ENCODE measurements at regions not wholly inside any gene's neighbourhood (a gene's known extent, or its start where the extent isn't known, plus 50 kb on each side); places are given as distances from the start of the nearest gene placed in this dataset.

DNA sequence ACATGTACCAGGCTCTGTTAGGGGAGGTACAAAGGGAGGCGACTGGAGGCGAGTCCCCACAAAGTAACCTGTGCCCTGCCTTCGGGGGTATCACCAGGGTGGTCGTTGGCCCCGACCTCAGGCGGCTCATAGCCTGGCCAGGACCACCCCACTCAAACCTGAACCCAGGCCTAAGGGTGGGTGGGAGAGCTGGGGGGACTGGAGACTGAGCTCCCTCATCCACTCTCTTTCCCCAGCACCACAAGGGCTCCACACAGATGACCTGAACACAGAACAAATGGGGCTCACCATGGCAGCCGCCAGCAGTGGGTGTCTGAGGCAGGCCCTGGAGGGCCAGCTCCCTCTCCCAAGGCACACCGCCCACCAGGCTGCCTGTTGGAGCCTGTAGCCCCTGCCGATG lies 120.6 kb upstream of the TNRC6C start:
- H3K27me3 Mint-ChIP-seq, result peaks cover 20% of the 10 kb centered on the region
- H3K27ac Mint-ChIP-seq, result no peak overlapping the region
- no peaks in the 10 kb centered on the region for H3K36me3 Mint-ChIP-seq

DNA sequence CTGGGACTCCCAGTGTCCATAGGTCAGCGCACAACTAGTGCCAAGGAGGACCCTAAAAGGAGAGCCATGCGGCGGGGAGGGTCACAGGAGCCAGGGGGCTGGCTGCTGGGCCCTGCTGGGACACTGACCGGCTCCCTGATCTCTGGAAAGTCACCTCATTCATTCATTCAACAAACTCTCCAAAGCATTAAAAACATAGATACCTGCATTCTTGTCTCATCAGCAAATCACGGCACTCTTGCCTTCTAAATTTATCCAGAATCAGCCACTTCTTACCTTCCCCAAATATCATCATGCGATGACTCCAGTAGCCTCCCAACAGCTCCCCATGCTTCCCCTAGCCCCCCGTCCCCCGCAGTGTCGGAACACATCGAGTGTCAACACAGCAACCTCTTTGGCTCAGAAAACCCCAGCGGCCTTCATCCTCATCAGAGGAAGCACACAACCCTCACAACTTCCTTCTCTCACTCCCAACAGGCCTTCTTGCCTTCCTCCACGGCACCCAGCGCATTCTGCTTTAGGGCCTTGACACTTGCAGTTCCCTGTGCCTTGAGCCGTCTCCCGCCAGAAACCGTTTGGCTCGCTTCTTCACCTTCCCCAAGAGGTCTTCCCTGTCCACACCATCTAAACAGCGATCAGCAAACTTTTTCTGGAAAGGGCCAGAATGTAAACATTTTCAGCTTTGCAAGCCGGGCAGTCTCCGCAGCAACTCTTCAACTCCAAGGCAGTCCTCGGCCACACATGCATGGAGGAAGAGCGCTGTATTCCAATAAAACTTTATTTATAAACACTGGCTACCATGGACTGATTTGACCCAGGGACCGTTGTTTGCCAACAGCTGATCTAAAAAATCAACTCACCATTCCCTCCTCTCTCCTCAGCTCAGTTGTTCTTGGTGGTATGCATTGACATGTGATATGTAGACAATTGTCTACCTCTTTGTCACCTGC lies 119.5 kb upstream of the TNRC6C start:
- Mint-ChIP-seq H3K9me3 (no peaks in the 10 kb centered on the region), H3K36me3 (no peaks in the 10 kb centered on the region), H3K27me3 (peaks cover 16% of the 10 kb centered on the region), H3K4me3 (no peak overlapping the region), H3K27ac (peak overlapping the region; percentile 7), H3K4me1 (ENCODE audit: unreplicated experiment) (peaks cover 31% of the 10 kb centered on the region)
- no peak for DNase-seq (ENCODE audit: extremely low spot score, unreplicated experiment)
- TF ChIP-seq, protein P1, sequence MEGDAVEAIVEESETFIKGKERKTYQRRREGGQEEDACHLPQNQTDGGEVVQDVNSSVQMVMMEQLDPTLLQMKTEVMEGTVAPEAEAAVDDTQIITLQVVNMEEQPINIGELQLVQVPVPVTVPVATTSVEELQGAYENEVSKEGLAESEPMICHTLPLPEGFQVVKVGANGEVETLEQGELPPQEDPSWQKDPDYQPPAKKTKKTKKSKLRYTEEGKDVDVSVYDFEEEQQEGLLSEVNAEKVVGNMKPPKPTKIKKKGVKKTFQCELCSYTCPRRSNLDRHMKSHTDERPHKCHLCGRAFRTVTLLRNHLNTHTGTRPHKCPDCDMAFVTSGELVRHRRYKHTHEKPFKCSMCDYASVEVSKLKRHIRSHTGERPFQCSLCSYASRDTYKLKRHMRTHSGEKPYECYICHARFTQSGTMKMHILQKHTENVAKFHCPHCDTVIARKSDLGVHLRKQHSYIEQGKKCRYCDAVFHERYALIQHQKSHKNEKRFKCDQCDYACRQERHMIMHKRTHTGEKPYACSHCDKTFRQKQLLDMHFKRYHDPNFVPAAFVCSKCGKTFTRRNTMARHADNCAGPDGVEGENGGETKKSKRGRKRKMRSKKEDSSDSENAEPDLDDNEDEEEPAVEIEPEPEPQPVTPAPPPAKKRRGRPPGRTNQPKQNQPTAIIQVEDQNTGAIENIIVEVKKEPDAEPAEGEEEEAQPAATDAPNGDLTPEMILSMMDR (conservative IDR thresholded peaks at IDR 0.05), result no peak

More for the DNA sequence above, 120.6 kb upstream of the TNRC6C start:
- Mint-ChIP-seq H3K4me3 (no peak overlapping the region), H3K4me1 (ENCODE audit: unreplicated experiment) (peaks cover 38% of the 10 kb centered on the region), H3K9me3 (no peaks in the 10 kb centered on the region)
- TF ChIP-seq, protein P1 (conservative IDR thresholded peaks at IDR 0.05), result no peak
- DNase-seq (ENCODE audit: extremely low spot score, unreplicated experiment), result no peak

DNA sequence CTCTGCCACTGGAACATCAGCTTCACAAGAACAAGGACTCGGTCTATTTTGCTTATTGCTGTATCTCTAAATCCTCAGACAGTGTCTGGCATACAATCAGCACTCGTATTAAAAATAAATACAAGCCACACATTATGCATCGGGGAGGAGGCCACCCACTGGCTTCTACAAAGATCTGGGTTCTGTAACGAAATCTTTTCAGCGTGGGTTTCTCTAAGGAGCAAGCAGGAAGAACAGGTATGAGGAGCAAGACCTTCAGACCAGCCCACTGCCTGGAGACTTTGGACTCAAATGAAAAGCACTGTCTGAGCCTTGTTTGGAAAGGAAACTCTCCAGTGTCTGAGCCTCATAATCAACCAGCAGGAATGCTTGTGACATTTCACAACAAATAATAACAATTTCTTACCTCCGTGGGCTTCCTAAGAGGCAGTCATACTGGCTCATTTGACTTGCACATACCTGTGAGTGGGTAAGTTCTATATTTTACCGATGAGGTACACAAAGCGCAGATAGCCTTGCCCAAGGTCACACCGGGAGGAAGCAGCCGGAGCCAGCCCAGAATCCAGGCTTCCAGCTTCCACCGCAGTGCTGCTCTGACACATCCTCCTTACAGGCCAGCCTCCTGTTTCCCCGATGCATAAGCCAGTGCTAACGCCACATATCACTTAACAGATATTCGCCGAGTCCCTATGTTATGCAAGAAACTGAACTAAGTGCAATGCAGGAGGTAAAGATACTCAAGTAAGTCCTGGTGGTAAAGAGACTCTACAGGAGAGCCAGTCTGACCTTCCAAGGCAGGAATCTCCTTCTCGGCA lies 118.6 kb upstream of the TNRC6C start:
- Mint-ChIP-seq H3K27me3 (peaks cover 9% of the 10 kb centered on the region), H3K4me1 (ENCODE audit: unreplicated experiment) (peaks cover 24% of the 10 kb centered on the region), H3K9me3 (no peaks in the 10 kb centered on the region), H3K36me3 (no peaks in the 10 kb centered on the region), H3K4me3 (no peak overlapping the region), H3K27ac (no peak overlapping the region)
- no peak for DNase-seq (ENCODE audit: extremely low spot score, unreplicated experiment)
- TF ChIP-seq, protein P1 (conservative IDR thresholded peaks at IDR 0.05), result no peak

DNA sequence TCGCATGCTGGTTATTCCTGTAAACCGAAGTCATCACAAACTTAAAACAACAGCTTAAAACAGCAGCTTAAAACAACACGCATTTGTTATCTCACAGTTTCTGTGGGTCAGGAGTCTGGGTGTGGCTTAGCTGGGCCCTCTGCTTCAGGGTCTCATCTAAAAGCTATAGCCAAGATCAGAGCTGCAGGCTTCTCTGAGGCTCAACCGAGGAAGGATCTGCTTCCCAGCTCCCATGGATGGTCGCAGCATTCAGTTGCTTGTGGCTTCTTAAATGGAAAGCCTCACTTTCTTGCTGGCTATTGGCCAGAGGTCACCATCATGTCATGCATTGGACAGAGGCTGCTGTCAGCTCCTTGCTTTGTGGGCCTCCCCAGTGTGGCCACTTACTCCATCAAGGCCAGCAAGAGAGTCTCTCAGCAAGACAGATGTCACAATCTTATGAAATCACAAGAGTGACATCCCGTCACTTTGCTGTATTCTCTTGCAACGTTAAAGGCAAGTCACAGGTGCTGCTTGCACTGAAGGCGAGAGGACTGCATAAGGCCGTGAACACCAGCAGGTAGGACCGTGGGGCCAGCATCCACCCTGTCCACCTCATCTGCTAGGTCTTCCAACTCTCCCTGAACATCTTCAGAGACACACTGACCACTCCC lies 117.9 kb upstream of the TNRC6C start:
- no peaks in the 10 kb centered on the region for H3K9me3 Mint-ChIP-seq
- H3K27me3 Mint-ChIP-seq, result peaks cover 4% of the 10 kb centered on the region
- H3K4me3 Mint-ChIP-seq, result no peak overlapping the region
- H3K4me1 Mint-ChIP-seq (ENCODE audit: unreplicated experiment), result peaks cover 20% of the 10 kb centered on the region
- DNase-seq (ENCODE audit: extremely low spot score, unreplicated experiment), result no peak
- TF ChIP-seq, protein P1 (conservative IDR thresholded peaks at IDR 0.05), result no peak
- H3K27ac Mint-ChIP-seq, result no peak overlapping the region
- no peaks in the 10 kb centered on the region for H3K36me3 Mint-ChIP-seq

DNA sequence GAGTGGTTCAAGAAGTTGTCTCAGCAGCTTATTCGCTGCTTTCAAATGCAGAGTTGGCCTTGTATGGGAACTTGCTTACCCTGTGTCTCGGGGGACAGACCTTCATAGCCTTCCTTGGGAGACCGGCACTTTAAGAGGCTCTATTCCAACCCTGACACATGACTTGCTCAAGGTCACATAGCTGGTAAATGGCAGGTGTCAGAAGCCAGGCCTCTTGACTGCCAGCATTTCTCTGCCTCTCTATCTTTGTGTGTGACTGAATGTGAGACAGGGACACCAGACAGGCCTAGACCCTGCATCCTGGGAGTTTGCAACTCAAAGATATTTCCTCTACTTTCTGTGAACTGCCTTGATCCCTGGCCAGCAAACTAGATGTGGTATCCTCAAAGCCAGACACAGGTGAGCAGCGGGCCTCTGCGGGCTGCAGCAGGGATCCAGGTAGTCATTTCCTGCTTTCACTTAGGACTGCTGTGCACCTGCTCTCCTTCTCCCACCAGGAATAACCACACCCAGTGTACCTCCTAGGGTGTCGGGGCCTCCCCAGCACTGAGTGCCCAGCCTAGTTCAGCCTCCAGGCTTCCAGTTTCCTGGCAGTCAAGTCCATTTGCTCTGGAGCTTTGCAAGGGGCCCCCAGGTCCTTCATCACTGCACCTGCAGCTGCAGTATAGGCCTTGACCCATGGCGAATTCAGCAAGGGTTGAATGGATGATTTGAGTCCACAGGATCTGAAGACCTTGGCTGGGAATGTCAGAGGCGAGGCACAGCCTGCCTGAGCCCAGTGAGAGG lies 116.6 kb upstream of the TNRC6C start:
- H3K4me1 Mint-ChIP-seq (ENCODE audit: unreplicated experiment), result peaks cover 20% of the 10 kb centered on the region
- no peak for DNase-seq (ENCODE audit: extremely low spot score, unreplicated experiment)
- no peaks in the 10 kb centered on the region for H3K9me3 Mint-ChIP-seq
- no peak overlapping the region for H3K27ac Mint-ChIP-seq
- H3K36me3 Mint-ChIP-seq, result no peaks in the 10 kb centered on the region
- TF ChIP-seq, protein P1 (conservative IDR thresholded peaks at IDR 0.05), result no peak
- peaks cover 4% of the 10 kb centered on the region for H3K27me3 Mint-ChIP-seq
- H3K4me3 Mint-ChIP-seq, result no peak overlapping the region
